ENCODE measurements at regions not wholly inside any gene's neighbourhood (a gene's known extent, or its start where the extent isn't known, plus 50 kb on each side); places are given as distances from the start of the nearest gene placed in this dataset.

DNA sequence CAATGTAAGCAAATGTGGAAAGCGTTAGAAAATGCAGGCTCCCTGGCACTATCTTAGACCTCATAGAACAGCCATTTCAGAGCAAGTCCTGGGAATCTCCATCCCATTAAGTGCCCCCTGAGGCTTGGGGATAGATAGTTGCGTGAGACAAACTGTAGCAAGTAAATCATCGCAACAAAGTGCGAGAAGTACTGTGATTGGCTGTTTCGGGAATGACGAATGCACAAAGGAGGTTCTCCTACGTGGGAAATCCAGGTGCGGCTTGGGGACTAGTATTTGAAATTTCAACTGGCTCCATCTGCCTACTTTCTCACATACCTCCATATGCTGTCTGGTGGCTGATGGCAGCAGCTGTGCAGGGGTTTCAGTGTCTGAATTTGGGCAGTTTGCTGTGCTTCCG lies 84.5 kb downstream of the PLEKHG1 start:
- 89% methylated on average over 9 of the region's 9 CpGs for WGBS
- Histone ChIP-seq H3K36me3 (no peaks in the 10 kb centered on the region), H3K9me3 (no peaks in the 10 kb centered on the region), H3K4me3 (peak overlapping the region; percentile 11 to 43 (median 27)), H3K4me1 (peaks cover 6 to 23% (median 9%) of the 10 kb centered on the region in 4 donors), H3K27me3 (no peaks in the 10 kb centered on the region), H3K27ac (replicated peaks in 1 of 4) (peak overlapping the region; percentile 54 to 74 (median 67))
- intact Hi-C loops (cut with DNase I): no loop called here
- no peak for DNase-seq (ENCODE audit: extremely low spot score)
- TF ChIP-seq POLR2AphosphoS5 (IDR thresholded peaks at IDR 0.05) (no peak), POLR2A (IDR thresholded peaks at IDR 0.05; ENCODE audit: low read depth) (no peak), EP300 (IDR thresholded peaks at IDR 0.05) (no peak)
- TF ChIP-seq, protein P1, sequence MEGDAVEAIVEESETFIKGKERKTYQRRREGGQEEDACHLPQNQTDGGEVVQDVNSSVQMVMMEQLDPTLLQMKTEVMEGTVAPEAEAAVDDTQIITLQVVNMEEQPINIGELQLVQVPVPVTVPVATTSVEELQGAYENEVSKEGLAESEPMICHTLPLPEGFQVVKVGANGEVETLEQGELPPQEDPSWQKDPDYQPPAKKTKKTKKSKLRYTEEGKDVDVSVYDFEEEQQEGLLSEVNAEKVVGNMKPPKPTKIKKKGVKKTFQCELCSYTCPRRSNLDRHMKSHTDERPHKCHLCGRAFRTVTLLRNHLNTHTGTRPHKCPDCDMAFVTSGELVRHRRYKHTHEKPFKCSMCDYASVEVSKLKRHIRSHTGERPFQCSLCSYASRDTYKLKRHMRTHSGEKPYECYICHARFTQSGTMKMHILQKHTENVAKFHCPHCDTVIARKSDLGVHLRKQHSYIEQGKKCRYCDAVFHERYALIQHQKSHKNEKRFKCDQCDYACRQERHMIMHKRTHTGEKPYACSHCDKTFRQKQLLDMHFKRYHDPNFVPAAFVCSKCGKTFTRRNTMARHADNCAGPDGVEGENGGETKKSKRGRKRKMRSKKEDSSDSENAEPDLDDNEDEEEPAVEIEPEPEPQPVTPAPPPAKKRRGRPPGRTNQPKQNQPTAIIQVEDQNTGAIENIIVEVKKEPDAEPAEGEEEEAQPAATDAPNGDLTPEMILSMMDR (IDR thresholded peaks at IDR 0.05): no peak

DNA sequence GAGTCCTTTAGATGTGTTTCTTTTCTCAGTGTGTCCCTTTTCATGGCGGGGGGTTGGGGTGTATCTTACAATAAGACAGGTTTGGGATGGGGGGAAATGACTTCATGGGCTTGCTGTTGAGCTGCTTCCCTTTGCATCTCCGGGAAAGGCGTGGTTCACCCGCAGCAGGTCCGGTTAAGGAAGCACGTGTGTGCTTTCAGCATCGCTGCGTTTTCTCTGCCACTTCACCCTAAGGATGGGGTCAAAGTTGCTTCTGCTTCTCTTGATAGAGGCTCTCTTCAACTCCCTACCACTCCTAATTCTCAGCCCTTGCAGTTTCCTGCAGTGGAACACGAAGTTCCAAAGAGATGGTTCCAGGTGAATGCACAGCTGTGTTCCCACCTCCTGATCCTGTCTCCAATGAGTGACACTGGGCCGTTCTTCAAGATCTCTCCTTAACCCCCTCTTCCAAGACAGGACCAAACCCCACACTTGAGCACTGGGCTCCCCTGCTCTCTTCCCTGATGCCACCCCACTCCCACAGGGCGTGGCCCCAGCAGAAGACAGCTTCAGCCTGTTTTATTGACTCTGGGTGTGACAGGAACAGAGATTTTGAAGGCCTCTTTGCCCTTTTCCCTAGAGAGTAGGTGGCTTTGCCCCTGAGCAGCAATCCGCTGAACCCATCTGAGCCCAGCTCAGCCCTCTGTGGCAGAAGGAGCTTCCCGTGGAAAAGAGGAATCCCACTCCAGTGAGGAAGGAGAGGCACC lies 85.2 kb downstream of the PLEKHG1 start:
- intact Hi-C loops (cut with DNase I): no loop called here
- WGBS: 79% methylated on average over 13 of the region's 13 CpGs
- no peak for DNase-seq (ENCODE audit: extremely low spot score)
- Histone ChIP-seq H3K4me1 (peaks cover 6 to 23% (median 9%) of the 10 kb centered on the region in 4 donors), H3K27ac (replicated peaks in 1 of 4) (peak overlapping the region; percentile 54 to 74 (median 70)), H3K36me3 (no peaks in the 10 kb centered on the region), H3K9me3 (no peaks in the 10 kb centered on the region), H3K27me3 (no peaks in the 10 kb centered on the region), H3K4me3 (peak overlapping the region in 3 of 4 donors; percentile 23 to 43 (median 31))
- TF ChIP-seq EP300 (IDR thresholded peaks at IDR 0.05) (peak; percentile 24), POLR2AphosphoS5 (IDR thresholded peaks at IDR 0.05) (peak; percentile 44 to 65), POLR2A (IDR thresholded peaks at IDR 0.05; ENCODE audit: low read depth) (no peak)
- TF ChIP-seq, protein P1 (IDR thresholded peaks at IDR 0.05): no peak

DNA sequence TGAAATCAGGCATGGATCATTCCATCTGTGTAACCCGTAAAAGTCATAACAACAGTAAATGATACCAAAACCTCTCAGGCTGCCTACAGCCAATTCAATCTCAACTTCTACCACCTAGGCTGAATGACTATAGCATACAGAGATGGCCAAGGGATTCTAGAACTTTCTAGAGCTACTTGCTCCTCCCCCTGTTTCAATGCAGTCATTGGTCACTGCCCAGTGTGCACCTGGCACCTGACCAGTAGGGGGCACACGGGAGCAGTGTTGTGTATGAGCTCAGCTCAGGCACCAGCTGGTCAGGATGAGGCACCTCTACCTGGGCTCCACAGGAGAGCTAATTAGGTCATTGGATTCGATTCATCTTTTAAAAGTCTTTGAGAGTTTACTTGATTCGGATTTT lies 86.2 kb downstream of the PLEKHG1 start:
- H3K36me3 ChIP-seq: no peaks in the 10 kb centered on the region
- DNase-seq (ENCODE audit: extremely low spot score): no peak
- no peaks in the 10 kb centered on the region for H3K9me3 ChIP-seq
- intact Hi-C loops (cut with DNase I): no loop called here
- H3K27me3 ChIP-seq: no peaks in the 10 kb centered on the region
- 78% methylated on average over 4 of the region's 4 CpGs for whole genome bisulfite sequencing
- TF ChIP-seq POLR2AphosphoS5 (IDR thresholded peaks at IDR 0.05) (peak in 1 of 2 donors; percentile 21), POLR2A (IDR thresholded peaks at IDR 0.05; ENCODE audit: low read depth) (no peak)
- TF ChIP-seq, protein P1 (IDR thresholded peaks at IDR 0.05): peak; percentile 15 to 39 (median 26)
- H3K4me3 ChIP-seq: no peak overlapping the region
- H3K27ac ChIP-seq (replicated peaks in 1 of 4): peak overlapping the region in 3 of 4 donors; percentile 8 to 73 (median 44)
- H3K4me1 ChIP-seq: peaks cover 6 to 29% (median 9%) of the 10 kb centered on the region in 4 donors

DNA sequence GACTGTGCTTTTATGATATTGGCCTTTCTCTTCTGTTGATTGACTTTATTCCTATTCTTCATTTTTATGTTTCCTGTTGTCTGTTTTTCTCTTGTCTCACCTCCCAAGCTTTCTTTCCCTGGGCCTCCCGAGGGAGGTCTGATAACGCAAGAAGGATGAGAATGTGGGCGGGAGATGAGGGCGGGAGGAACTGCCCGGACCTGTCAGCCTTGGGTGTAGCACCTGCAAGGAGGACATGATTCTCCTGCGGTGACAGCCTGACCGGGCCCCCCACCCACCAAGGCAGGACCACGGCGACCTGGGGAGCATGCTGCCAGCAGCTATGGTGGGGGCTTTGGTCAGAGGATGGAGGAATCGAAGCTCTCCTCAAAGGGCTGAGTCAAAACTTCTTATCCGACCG lies 86.9 kb downstream of the PLEKHG1 start:
- no peak overlapping the region for H3K4me3 ChIP-seq
- peaks cover 6 to 29% (median 9%) of the 10 kb centered on the region in 4 donors for H3K4me1 ChIP-seq
- intact Hi-C loops (cut with DNase I): no loop called here
- no peaks in the 10 kb centered on the region for H3K27me3 ChIP-seq
- 88% methylated on average over 12 of the region's 12 CpGs for WGBS
- DNase-seq (ENCODE audit: extremely low spot score): no peak
- no peaks in the 10 kb centered on the region for H3K36me3 ChIP-seq
- TF ChIP-seq POLR2A (IDR thresholded peaks at IDR 0.05; ENCODE audit: low read depth) (no peak), EP300 (IDR thresholded peaks at IDR 0.05) (no peak), POLR2AphosphoS5 (IDR thresholded peaks at IDR 0.05) (no peak)
- TF ChIP-seq, protein P1 (IDR thresholded peaks at IDR 0.05): no peak
- peak overlapping the region in 3 of 4 donors; percentile 8 to 44 (median 11) for H3K27ac ChIP-seq (replicated peaks in 1 of 4)
- no peaks in the 10 kb centered on the region for H3K9me3 ChIP-seq
